HL-60 (cell line): ENCODE measurements at regions not wholly inside any gene's neighbourhood (a gene's known extent, or its start where the extent isn't known, plus 50 kb on each side); places are given as distances from the start of the nearest gene placed in this dataset.

Source experiments
- DNase-seq, 2 experiments: peaks; one replicate each; pipeline ENCODE4 v3.0.0-alpha.2; 2010 to 2020; ENCODE audit warnings: low read depth in 1 of 2, low spot score in 1 of 2
- H3K27ac ChIP-seq: fragments of 250-450 bp; sonication (Bioruptor Pico); replicated peaks from 2 replicates; pipeline ENCODE4 v1.5.1; 2020; ENCODE audit warnings: mild to moderate bottlenecking, moderate library complexity
- H3K27me3 ChIP-seq: fragments of 250-450 bp; sonication (Bioruptor Pico); 2 replicates; pipeline ENCODE4 v1.5.1; 2021; ENCODE audit warnings: mild to moderate bottlenecking, moderate library complexity; ENCODE audit not compliant: insufficient read depth, poor library complexity, severe bottlenecking
- H3K4me3 ChIP-seq: replicated peaks from 2 replicates; pipeline ENCODE4 v1.5.1; 2011; ENCODE audit warnings: mild to moderate bottlenecking, control low read depth, low read length; ENCODE audit not compliant: insufficient read depth
- GABPA ChIP-seq: IDR thresholded peaks from 2 replicates; pipeline ENCODE4 v1.6.1; 2012; ENCODE audit warnings: low read depth
- POLR2AphosphoS5 ChIP-seq: IDR thresholded peaks from 2 replicates; pipeline ENCODE4 v1.6.1; 2012; ENCODE audit warnings: low read depth
- SPI1 ChIP-seq: IDR thresholded peaks from 2 replicates; pipeline ENCODE4 v1.6.1; 2012; ENCODE audit warnings: low read depth, mild to moderate bottlenecking, borderline replicate concordance
- TF ChIP-seq, protein P1 (sequence below): IDR thresholded peaks from one replicate; pipeline ENCODE4 v1.5.1; 2011; ENCODE audit warnings: low read length, control low read depth, inconsistent platforms; ENCODE audit not compliant: insufficient read depth
- TF ChIP-seq, protein P2 (sequence below): IDR thresholded peaks from 2 replicates; pipeline ENCODE4 v1.6.1; 2012; ENCODE audit warnings: low read depth; ENCODE audit not compliant: insufficient replicate concordance

DNA sequence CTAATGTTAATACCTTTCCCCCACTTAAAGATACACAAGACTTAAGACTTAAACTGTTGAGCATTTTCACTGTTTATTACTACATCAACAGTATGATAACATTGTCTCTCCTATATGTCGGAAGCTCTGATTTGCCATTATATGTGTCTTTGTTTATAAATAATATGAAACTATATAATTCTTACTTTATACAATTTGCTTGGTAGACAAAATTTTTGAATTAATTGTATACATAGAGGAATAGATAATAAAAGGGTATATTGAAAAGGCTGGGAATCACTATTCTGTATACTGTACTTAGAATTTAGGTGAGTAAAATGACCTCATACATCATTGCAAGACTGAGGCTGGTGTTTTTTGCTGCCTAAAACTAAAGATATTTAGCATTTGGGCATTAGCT lies 82.1 kb upstream of the HDAC9 start:
- TF ChIP-seq GABPA = no peak
- no peak for TF ChIP-seq POLR2AphosphoS5
- no peak for TF ChIP-seq SPI1
- TF ChIP-seq, protein P1, sequence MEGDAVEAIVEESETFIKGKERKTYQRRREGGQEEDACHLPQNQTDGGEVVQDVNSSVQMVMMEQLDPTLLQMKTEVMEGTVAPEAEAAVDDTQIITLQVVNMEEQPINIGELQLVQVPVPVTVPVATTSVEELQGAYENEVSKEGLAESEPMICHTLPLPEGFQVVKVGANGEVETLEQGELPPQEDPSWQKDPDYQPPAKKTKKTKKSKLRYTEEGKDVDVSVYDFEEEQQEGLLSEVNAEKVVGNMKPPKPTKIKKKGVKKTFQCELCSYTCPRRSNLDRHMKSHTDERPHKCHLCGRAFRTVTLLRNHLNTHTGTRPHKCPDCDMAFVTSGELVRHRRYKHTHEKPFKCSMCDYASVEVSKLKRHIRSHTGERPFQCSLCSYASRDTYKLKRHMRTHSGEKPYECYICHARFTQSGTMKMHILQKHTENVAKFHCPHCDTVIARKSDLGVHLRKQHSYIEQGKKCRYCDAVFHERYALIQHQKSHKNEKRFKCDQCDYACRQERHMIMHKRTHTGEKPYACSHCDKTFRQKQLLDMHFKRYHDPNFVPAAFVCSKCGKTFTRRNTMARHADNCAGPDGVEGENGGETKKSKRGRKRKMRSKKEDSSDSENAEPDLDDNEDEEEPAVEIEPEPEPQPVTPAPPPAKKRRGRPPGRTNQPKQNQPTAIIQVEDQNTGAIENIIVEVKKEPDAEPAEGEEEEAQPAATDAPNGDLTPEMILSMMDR = no peak
- TF ChIP-seq, protein P2, sequence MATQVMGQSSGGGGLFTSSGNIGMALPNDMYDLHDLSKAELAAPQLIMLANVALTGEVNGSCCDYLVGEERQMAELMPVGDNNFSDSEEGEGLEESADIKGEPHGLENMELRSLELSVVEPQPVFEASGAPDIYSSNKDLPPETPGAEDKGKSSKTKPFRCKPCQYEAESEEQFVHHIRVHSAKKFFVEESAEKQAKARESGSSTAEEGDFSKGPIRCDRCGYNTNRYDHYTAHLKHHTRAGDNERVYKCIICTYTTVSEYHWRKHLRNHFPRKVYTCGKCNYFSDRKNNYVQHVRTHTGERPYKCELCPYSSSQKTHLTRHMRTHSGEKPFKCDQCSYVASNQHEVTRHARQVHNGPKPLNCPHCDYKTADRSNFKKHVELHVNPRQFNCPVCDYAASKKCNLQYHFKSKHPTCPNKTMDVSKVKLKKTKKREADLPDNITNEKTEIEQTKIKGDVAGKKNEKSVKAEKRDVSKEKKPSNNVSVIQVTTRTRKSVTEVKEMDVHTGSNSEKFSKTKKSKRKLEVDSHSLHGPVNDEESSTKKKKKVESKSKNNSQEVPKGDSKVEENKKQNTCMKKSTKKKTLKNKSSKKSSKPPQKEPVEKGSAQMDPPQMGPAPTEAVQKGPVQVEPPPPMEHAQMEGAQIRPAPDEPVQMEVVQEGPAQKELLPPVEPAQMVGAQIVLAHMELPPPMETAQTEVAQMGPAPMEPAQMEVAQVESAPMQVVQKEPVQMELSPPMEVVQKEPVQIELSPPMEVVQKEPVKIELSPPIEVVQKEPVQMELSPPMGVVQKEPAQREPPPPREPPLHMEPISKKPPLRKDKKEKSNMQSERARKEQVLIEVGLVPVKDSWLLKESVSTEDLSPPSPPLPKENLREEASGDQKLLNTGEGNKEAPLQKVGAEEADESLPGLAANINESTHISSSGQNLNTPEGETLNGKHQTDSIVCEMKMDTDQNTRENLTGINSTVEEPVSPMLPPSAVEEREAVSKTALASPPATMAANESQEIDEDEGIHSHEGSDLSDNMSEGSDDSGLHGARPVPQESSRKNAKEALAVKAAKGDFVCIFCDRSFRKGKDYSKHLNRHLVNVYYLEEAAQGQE = no peak
- Histone ChIP-seq H3K4me3 (no peak overlapping the region), H3K27me3 (no peaks in the 10 kb centered on the region), H3K27ac (no peak overlapping the region)
- no peak for DNase-seq

DNA sequence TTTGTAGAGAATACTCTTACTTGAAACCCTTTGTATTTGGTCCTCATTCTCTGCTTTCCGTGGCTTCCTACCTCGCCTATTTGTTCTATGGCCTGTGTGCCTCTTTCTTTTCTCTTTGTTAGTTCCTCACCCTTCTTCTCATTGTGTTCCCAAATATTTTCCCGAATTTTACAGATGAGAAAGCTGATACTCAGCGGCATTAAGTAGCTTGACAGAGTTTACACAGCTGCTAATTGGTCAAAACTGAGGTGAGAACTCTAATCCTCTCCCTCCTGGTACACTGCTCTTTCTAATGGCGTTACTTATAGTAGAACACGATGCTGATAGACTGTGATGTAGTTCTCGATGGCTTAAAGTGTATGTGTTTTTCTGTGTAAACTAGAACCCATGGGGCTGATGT lies 80.7 kb upstream of the HDAC9 start:
- Histone ChIP-seq H3K4me3 (no peak overlapping the region), H3K27ac (no peak overlapping the region), H3K27me3 (no peaks in the 10 kb centered on the region)
- TF ChIP-seq, protein P2 = no peak
- TF ChIP-seq, protein P1 = no peak
- no peak for TF ChIP-seq GABPA
- TF ChIP-seq POLR2AphosphoS5 = no peak
- TF ChIP-seq SPI1 = no peak
- no peak for DNase-seq

DNA sequence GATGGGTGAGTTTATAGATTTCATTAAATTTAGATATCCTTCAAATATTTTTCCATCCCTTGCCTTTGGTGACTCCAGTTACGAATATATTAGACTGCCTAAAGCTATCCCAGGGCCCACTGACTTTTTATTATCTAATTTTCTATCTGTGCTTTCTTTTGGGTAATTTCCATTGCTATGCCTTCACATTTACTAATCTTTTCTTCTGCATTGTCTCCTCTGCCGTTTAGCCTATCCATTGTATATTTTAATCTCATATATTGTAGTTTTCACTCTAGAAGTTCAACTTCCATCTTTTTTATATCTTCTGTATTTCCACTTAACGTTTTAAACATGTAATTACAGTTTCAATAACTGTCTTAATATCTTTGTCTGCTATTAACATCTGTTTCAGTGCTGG lies 78.6 kb upstream of the HDAC9 start:
- Histone ChIP-seq H3K27me3 (no peaks in the 10 kb centered on the region), H3K4me3 (no peak overlapping the region), H3K27ac (no peak overlapping the region)
- no peak for DNase-seq
- TF ChIP-seq, protein P1 = no peak
- TF ChIP-seq POLR2AphosphoS5 = no peak
- TF ChIP-seq, protein P2 = no peak
- no peak for TF ChIP-seq GABPA
- no peak for TF ChIP-seq SPI1
